ENCODE measurements at regions not wholly inside any gene's neighbourhood (a gene's known extent, or its start where the extent isn't known, plus 50 kb on each side); places are given as distances from the start of the nearest gene placed in this dataset.

GRCh38 chr4:38213083-38213805, 253.0 kb downstream of the PTTG2 start:
- TF ChIP-seq ZBTB33 (CRISPR knock-in tag; IDR thresholded peaks at IDR 0.05) = no peak
- no peak for TF ChIP-seq TCF12 (IDR thresholded peaks at IDR 0.05)
- TF ChIP-seq TCF12 (CRISPR knock-in tag; IDR thresholded peaks at IDR 0.05) = no peak
- TF ChIP-seq SMAD1 (CRISPR knock-in tag; IDR thresholded peaks at IDR 0.05; ENCODE audit: borderline replicate concordance, low read depth) = no peak
- no peak for TF ChIP-seq KLF9 (CRISPR knock-in tag; IDR thresholded peaks at IDR 0.05; ENCODE audit: low read depth)
- no peak for TF ChIP-seq REST (IDR thresholded peaks at IDR 0.05; ENCODE audit: borderline replicate concordance in 1 of 2, low read depth in 1 of 2, low read length in 2 of 2)
- no peak for TF ChIP-seq SNAI1 (CRISPR knock-in tag; IDR thresholded peaks at IDR 0.05; ENCODE audit: borderline replicate concordance)
